ENCODE measurements at regions not wholly inside any gene's neighbourhood (a gene's known extent, or its start where the extent isn't known, plus 50 kb on each side); places are given as distances from the start of the nearest gene placed in this dataset.

DNA sequence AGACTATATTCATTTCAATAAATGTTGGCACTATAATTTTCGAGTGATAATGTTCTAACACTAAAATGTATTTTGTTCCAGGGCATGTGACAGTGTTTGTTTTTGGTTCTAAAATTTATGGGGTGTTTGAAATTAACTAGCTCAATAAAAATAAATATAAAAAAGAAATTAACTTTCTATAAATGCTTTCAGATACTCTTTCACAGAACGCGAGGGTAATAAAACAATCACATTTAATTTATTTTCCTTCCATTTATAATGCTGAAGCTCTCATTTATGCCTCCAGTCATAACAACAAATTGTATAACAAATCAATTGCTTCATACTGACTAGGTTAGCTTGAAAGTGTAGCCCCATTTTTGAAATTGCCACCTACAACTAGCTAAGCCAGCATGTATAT is 122.4 kb upstream of the GPM6A start:
- CTCF ChIA-PET, result no interaction called here
- Histone ChIP-seq H2AFZ (ENCODE audit: low read depth, low read length) (no peak overlapping the region), H3K27ac (ENCODE audit: insufficient read depth, low read depth, low read length) (no peak overlapping the region), H3K27me3 (ENCODE audit: control insufficient read depth in 2 of 2, insufficient read depth in 2 of 2, low read length in 2 of 2) (no peaks in the 10 kb centered on the region), H3K79me2 (ENCODE audit: control insufficient read depth, insufficient read depth, low read length) (no peaks in the 10 kb centered on the region), H3K36me3 (ENCODE audit: control insufficient read depth in 2 of 2, extremely low read depth in 1 of 2, insufficient read depth in 2 of 2, low read length in 2 of 2) (no peaks in the 10 kb centered on the region), H4K20me1 (replicated peaks; ENCODE audit: control insufficient read depth, extremely low read depth, insufficient read depth, low read length) (no peaks in the 10 kb centered on the region), H3K4me2 (ENCODE audit: insufficient read depth, low read length) (no peak overlapping the region), H3K4me3 (replicated peaks in 1 of 3; ENCODE audit: insufficient read depth in 1 of 3, low read depth in 1 of 3, low read length in 3 of 3) (no peak overlapping the region), H3K4me1 (ENCODE audit: control insufficient read depth, extremely low read depth, insufficient read depth, low read length) (no peaks in the 10 kb centered on the region), H3K9me1 (replicated peaks; ENCODE audit: control insufficient read depth, extremely low read depth, insufficient read depth, low read length) (no peaks in the 10 kb centered on the region), H3K9ac (replicated peaks; ENCODE audit: extremely low read depth, insufficient read depth, low read length) (no peak overlapping the region), H3K9me3 (replicated peaks; ENCODE audit: control insufficient read depth, insufficient read depth, low read length) (no peaks in the 10 kb centered on the region)
- FAIRE-seq (no peak), DNase-seq (ENCODE audit: low read depth, low spot score) (no peak)
- dilution Hi-C loops (cut with MboI; ENCODE audit: extremely low pct_ligation_motif_present, low sequenced_read_pairs) (no loop called here), intact Hi-C loops (cut with micrococcal nuclease) (no loop called here)
- TF ChIP-seq POLR2AphosphoS5 (IDR thresholded peaks at IDR 0.05; ENCODE audit: insufficient read depth, low read depth, low read length) (no peak), GATA2 (IDR thresholded peaks at IDR 0.05; ENCODE audit: insufficient read depth, insufficient read length, low read depth, low read length) (no peak), EZH2 (IDR thresholded peaks at IDR 0.05; ENCODE audit: borderline replicate concordance, low read depth, low read length, severe bottlenecking) (no peak), CTCF (IDR thresholded peaks at IDR 0.05; ENCODE audit: extremely low read depth in 1 of 2, insufficient read depth in 1 of 2, low read depth in 1 of 2, low read length in 2 of 2) (no peak), MAX (IDR thresholded peaks at IDR 0.05; ENCODE audit: insufficient read depth, insufficient read length) (no peak), JUN (IDR thresholded peaks at IDR 0.05; ENCODE audit: borderline replicate concordance, insufficient read depth, insufficient read length, low read depth) (no peak), FOS (IDR thresholded peaks at IDR 0.05; ENCODE audit: borderline replicate concordance, insufficient read depth, low read length) (no peak), MYC (IDR thresholded peaks at IDR 0.05; ENCODE audit: low read depth, low read length) (no peak), POLR2A (IDR thresholded peaks at IDR 0.05; ENCODE audit: low read depth, low read length) (no peak)
- no TSS peak for BruUV-seq (replicated peaks)
- POLR2A ChIA-PET, result no interaction called here
